Endothelial cell (in vitro differentiated cells): ENCODE measurements at regions not wholly inside any gene's neighbourhood (a gene's known extent, or its start where the extent isn't known, plus 50 kb on each side); places are given as distances from the start of the nearest gene placed in this dataset.

ENCODE experiments used
- DNase-seq: peaks from one replicate; pipeline ENCODE4 v3.0.0; 2021; ENCODE audit warnings: low spot score
- H3K27ac Mint-ChIP-seq: one replicate; pipeline ENCODE4 v1.8.0; 2021; ENCODE audit warnings: mixed read lengths, inconsistent platforms; ENCODE audit not compliant: unreplicated experiment
- H3K27me3 Mint-ChIP-seq: one replicate; pipeline ENCODE4 v1.8.0; 2021; ENCODE audit warnings: mild to moderate bottlenecking, moderate library complexity, mixed read lengths, inconsistent platforms; ENCODE audit not compliant: unreplicated experiment
- H3K36me3 Mint-ChIP-seq: one replicate; pipeline ENCODE4 v1.8.0; 2021; ENCODE audit warnings: mild to moderate bottlenecking, low read depth, mixed read lengths, inconsistent platforms; ENCODE audit not compliant: unreplicated experiment
- H3K4me1 Mint-ChIP-seq: one replicate; pipeline ENCODE4 v1.8.0; 2021; ENCODE audit warnings: mild to moderate bottlenecking, mixed read lengths, inconsistent platforms; ENCODE audit not compliant: unreplicated experiment
- H3K4me3 Mint-ChIP-seq: one replicate; pipeline ENCODE4 v1.8.0; 2021; ENCODE audit warnings: mild to moderate bottlenecking, mixed read lengths, inconsistent platforms; ENCODE audit not compliant: unreplicated experiment
- H3K9me3 Mint-ChIP-seq: one replicate; pipeline ENCODE4 v1.8.0; 2021; ENCODE audit warnings: mixed read lengths, inconsistent platforms; ENCODE audit not compliant: unreplicated experiment
- CTCF ChIP-seq: fragments of 200-600 bp; sonication (generic); IDR thresholded peaks from one replicate; pipeline ENCODE4 v1.5.0; 2021; ENCODE audit warnings: antibody characterized with exemption; ENCODE audit not compliant: unreplicated experiment

DNA sequence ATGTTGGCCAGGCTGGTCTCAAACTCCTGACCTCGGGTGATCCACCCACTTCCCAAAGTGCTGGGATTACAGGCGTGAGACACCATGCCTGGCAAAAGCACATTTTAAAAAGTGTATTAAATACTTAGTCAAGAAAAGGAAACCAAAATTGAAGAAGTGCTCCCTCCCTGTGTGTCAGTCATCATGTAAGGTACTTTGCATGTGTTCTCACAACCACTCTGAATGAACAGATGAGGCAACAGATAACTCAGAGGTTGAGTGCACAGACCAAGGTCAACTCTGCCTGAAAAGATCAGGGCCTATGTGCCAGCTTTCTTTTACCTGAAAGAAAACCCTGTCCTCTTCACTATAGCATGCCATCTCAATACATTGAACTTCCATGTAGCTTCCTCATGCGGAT, 289.7 kb downstream of the MRPS30 start:
- TF ChIP-seq CTCF, result no peak
- DNase-seq, result no peak
- no peaks in the 10 kb centered on the region for H3K27me3 Mint-ChIP-seq
- no peak overlapping the region for H3K4me3 Mint-ChIP-seq
- H3K9me3 Mint-ChIP-seq, result no peaks in the 10 kb centered on the region
- no peaks in the 10 kb centered on the region for H3K4me1 Mint-ChIP-seq
- H3K27ac Mint-ChIP-seq, result no peak overlapping the region
- H3K36me3 Mint-ChIP-seq, result no peaks in the 10 kb centered on the region

DNA sequence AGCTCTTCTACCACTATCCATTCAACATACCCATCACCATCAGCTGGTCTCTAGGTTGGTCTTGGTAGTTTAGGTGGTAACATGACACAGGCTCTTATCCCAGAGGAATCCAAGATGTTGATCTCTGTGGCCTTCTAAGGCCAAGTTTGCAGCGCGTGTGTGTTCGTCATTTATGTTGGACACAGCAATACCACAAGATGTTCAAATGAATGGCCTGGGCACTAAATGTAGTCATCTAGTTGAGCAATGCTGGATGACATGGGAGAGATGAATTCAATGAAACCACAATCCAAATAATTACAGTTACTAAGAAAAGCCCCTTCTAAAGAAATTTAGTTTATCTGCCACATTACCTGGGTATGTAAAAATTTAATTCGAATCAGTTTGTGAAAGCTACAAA, 292.4 kb downstream of the MRPS30 start:
- Mint-ChIP-seq H3K4me1 (no peaks in the 10 kb centered on the region), H3K4me3 (no peak overlapping the region), H3K27ac (no peak overlapping the region), H3K27me3 (no peaks in the 10 kb centered on the region), H3K36me3 (no peaks in the 10 kb centered on the region), H3K9me3 (no peaks in the 10 kb centered on the region)
- DNase-seq, result no peak
- no peak for TF ChIP-seq CTCF

GRCh38 chr5:45105491-45105994, 296.8 kb downstream of the MRPS30 start:
- no peak overlapping the region for H3K4me3 Mint-ChIP-seq
- H3K36me3 Mint-ChIP-seq, result no peaks in the 10 kb centered on the region
- no peaks in the 10 kb centered on the region for H3K4me1 Mint-ChIP-seq
- no peak for DNase-seq
- no peak overlapping the region for H3K27ac Mint-ChIP-seq
- H3K9me3 Mint-ChIP-seq, result no peaks in the 10 kb centered on the region
- no peak for TF ChIP-seq CTCF
- peaks cover 2% of the 10 kb centered on the region for H3K27me3 Mint-ChIP-seq

DNA sequence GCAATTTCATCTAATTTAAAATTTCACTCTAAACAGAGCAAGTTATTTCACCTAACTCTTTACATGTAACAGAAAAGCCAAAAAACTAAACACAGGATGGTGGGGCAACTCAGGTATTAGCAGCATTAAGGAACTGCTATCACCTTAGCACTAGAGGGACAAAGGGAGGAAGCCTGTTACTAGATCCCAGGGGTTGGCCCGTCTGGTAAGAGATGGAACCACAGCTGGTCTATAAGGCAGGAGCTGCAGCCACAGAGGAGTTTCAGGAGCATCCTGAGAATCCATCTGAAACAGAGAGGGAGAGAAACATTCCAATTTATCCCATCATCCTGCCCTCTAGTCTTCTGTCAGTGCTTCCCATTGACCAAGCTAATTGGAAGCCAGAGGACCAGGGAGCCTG, 300.3 kb downstream of the MRPS30 start:
- H3K4me3 Mint-ChIP-seq, result no peak overlapping the region
- H3K4me1 Mint-ChIP-seq, result no peaks in the 10 kb centered on the region
- DNase-seq, result no peak
- H3K27ac Mint-ChIP-seq, result no peak overlapping the region
- no peaks in the 10 kb centered on the region for H3K9me3 Mint-ChIP-seq
- no peaks in the 10 kb centered on the region for H3K36me3 Mint-ChIP-seq
- no peak for TF ChIP-seq CTCF
- H3K27me3 Mint-ChIP-seq, result peaks cover 2% of the 10 kb centered on the region

- H3K9me3 Mint-ChIP-seq, result no peaks in the 10 kb centered on the region
- no peak for DNase-seq
- no peak overlapping the region for H3K27ac Mint-ChIP-seq
- H3K4me1 Mint-ChIP-seq, result no peaks in the 10 kb centered on the region
- peaks cover 2% of the 10 kb centered on the region for H3K27me3 Mint-ChIP-seq
- TF ChIP-seq CTCF, result no peak
- no peaks in the 10 kb centered on the region for H3K36me3 Mint-ChIP-seq
- H3K4me3 Mint-ChIP-seq, result no peak overlapping the region
Observed at GRCh38 chr5:45109636-45110035, 300.9 kb downstream of the MRPS30 start.
